GM19240 (cell line): ENCODE measurements at regions not wholly inside any gene's neighbourhood (a gene's known extent, or its start where the extent isn't known, plus 50 kb on each side); places are given as distances from the start of the nearest gene placed in this dataset.
"Not testable (repeated sequence)": the region's sequence is repeated elsewhere in the genome, so short reads cannot be mapped to it uniquely, and the experiment has no call there.

Source experiments
- DNase-seq: peaks from one replicate; pipeline ENCODE4 v3.0.0; 2011; ENCODE audit warnings: low spot score; ENCODE audit not compliant: insufficient read length

DNA sequence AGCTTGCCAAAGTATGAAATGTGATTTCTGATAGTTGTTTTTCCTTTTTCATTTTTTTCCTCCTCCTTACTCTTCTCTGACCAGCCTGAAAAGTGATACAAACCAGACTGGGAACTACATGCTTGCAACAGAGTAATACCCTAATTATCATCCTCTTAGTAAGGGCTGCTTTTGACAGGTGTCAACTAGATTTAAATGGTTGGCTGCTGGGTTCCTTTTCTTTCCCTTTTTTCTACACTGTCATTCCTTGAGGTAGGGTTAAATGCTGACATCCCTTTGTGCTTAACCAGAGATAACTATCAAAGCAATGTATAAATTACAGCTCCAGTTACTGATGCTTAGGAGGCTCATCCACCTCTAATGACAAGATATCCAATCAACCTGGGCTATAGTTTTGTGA is 598.8 kb downstream of the TTLL7 start:
- not testable (repeated sequence) for DNase-seq

GRCh38 chr1:83398125-83398524 is 600.8 kb downstream of the TTLL7 start:
- not testable (repeated sequence) for DNase-seq

GRCh38 chr1:83395130-83395529 is 603.8 kb downstream of the TTLL7 start:
- not testable (repeated sequence) for DNase-seq

- DNase-seq: not testable (repeated sequence)
Measured at GRCh38 chr1:83386946-83387345, 612.0 kb downstream of the TTLL7 start.

GRCh38 chr1:83383107-83383506 is 615.8 kb downstream of the TTLL7 start:
- not testable (repeated sequence) for DNase-seq

- not testable (repeated sequence) for DNase-seq
Measured at GRCh38 chr1:83373018-83373417, 625.9 kb downstream of the TTLL7 start.

- DNase-seq: not testable (repeated sequence)
Measured at GRCh38 chr1:83369853-83370252, 629.1 kb downstream of the TTLL7 start.

GRCh38 chr1:83365320-83365719 is 633.6 kb downstream of the TTLL7 start:
- DNase-seq: not testable (repeated sequence)

DNA sequence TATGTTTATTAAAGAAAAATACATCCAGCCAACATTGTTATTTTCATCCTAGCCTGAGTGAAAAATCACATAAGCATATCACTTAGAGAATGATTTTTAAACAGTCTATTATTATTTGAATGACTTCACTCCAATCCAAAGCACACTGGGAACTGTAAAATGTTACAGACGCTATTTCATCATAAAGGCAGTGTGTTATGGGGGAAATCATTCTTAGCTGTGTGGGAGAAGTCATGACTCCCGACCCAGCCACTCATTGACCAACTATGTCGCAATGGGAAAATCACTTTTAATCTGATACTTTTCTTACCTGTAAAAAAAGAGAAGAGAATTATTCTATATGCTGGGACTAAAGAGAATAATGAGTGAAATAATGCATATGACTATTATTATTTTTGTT is 653.6 kb downstream of the TTLL7 start:
- not testable (repeated sequence) for DNase-seq

DNA sequence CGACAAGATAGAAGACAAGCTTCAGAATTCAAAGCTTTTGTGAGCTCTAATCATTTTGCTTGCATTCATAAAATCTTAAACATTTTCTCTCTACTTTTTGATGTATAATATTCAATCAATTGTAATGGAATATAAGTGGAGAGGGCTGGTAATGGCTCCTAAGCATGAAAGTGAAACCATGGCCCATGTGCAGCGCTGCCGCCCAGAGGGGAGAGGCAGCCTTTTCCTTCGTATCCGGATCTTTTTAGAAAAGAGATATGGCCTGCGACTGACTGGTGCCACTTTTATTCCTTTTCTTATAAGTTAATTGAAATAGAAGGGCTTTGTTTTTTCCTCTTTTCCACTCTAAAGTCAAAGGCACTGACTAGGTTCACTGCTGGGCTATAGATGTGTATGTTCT is 655.2 kb downstream of the TTLL7 start:
- not testable (repeated sequence) for DNase-seq

DNA sequence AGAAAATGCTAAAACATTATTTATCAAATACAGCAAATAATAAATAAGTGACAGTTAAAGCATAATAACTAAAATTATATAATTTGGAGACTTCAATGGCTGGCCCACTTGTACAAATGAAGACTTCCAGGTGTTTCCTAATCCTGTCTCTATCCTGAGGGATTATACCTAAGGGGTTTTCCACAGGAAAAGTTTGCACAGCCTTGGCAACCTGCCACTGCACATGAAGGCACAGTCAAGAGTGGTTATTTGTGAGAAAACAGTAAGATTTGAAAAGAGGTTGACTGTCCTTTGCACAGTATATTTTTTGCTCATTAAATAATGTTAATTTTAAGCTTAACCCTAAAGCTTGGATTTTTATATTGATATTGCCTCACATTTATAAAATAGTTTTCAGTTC is 655.9 kb downstream of the TTLL7 start:
- not testable (repeated sequence) for DNase-seq

- not testable (repeated sequence) for DNase-seq
Measured at GRCh38 chr1:83332308-83332707, 666.6 kb downstream of the TTLL7 start.

- no peak for DNase-seq
Measured at GRCh38 chr1:83318366-83318765, 680.6 kb downstream of the TTLL7 start.

- DNase-seq: not testable (repeated sequence)
Measured at GRCh38 chr1:83315446-83315845, 683.5 kb downstream of the TTLL7 start.

GRCh38 chr1:83310161-83310560 is 688.8 kb downstream of the TTLL7 start:
- not testable (repeated sequence) for DNase-seq

GRCh38 chr1:83309035-83309434 is 689.9 kb downstream of the TTLL7 start:
- DNase-seq: not testable (repeated sequence)

DNA sequence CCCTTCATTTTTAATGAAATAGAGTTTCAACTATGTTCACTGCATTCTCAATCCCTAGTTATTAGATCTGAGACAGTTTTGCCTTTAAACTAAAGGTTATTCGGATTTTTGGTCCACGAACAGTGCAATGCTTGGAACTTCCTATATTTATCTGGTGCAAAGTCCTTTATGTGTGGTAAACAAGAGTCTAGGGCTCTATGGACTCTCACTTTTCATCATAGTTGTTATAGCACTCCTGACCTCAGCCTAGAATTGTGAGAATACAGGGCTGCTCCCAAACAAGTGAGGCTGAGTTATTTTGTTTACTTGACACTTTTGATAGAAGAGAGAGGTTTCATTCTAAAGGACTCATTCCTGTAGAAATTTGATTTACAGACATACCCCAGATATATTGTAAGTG is 692.1 kb downstream of the TTLL7 start:
- not testable (repeated sequence) for DNase-seq

GRCh38 chr1:83295594-83295993 is 703.3 kb downstream of the TTLL7 start:
- DNase-seq: not testable (repeated sequence)

DNA sequence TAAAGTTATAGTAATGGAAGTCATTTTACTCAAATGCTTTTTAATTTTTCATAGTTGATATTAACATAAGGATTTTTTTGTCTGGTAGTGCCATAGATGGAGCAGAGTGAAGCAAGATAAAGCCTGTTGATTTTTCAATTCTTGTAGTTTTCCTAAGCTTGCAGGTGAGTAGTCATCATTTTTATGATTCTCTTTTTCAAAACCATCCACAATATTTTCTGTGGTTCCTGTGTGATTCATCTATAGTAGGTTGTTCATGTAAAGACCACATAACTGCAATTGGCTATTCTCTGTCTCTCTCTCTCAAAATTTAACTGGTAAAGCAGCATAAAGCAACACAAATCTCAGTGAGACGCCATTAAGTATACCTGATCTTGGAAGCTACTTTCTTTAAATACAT is 711.5 kb downstream of the TTLL7 start:
- not testable (repeated sequence) for DNase-seq

DNA sequence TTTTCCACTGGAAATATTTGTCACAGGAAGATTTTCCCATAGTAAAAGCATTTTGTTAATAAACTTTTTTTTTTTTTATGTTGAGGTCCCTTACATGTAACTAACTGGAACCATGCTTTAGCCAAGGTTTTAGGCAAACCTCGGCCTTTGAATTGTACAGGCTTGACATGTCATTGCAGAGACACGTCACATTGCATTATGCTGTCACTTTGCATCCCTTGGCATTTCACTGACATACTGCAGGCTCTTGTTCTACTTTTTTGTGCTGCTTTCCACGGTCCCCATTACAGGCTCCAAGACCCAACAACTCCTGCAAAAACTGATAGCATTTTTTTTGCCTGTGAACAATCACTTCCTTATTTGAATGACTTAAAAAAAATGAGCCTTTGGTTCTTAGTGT is 724.3 kb downstream of the TTLL7 start:
- DNase-seq: not testable (repeated sequence)

DNA sequence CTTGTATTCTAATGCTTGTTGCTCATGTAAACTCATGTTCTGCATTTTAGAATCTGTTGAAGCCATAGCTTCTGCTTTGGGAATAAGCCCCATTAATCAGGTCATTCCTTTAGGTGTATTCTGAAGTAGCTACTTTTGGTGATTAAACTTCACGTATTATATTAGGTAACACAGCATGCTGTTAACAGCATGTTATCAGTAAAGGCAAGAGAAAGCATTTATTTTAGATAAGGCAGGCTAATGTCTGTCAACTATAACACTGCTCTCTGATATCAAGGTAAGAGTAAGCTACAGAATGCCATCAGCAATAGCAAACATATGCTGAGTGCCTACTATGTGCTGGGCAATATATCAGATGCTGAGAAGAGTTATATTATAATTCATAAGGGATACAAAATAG is 726.4 kb downstream of the TTLL7 start:
- DNase-seq: not testable (repeated sequence)

DNA sequence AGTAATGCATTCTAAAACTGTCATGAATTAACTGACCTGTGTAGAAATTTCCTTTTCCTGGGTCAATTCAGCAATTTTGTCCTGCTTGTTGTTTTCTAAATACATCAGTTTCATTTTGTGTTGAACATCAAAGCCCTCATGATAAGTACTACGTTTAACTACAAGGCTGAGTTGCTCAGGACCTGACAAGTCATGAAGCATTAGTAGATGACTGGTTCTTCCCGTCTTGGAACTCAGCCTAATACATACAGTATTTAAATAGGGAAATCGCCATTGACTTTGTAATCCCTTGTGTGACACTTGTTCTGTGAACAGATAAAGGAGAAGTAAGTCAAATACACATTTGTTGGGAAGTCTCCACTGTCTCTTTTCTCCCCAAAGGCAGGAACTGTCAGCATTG is 727.1 kb downstream of the TTLL7 start:
- not testable (repeated sequence) for DNase-seq

GRCh38 chr1:83270801-83271200 is 728.1 kb downstream of the TTLL7 start:
- DNase-seq: not testable (repeated sequence)

DNA sequence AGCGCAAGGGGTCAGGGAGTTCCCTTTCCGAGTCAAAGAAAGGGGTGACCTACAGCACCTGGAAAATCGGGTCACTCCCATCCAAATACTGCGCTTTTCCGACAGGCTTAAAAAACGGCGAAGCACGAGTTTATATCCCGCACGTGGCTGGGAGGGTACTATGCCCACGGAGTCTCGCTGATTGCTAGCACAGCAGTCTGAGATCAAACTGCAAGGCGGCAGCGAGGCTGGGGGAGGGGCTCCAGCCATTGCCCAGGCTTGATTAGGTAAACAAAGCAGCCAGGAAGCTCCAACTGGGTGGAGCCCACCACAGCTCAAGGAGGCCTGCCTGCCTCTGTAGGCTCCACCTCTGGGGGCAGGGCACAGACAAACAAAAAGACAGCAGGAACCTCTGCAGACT is 735.1 kb downstream of the TTLL7 start:
- not testable (repeated sequence) for DNase-seq
